PC-3 (cell line): ENCODE measurements at regions not wholly inside any gene's neighbourhood (a gene's known extent, or its start where the extent isn't known, plus 50 kb on each side); places are given as distances from the start of the nearest gene placed in this dataset.

Source experiments
- ATAC-seq: fragments of 200-7000 bp; cut with Tn5 transposase; 2 replicates; pipeline ENCODE4 v1.9.1; 2020; ENCODE audit warnings: mild to moderate bottlenecking, moderate library complexity
- BruUV-seq: library from RNA; stranded (reverse); fragments of 400-500 nt; replicated peaks from 2 replicates; lab custom pipeline; 2021; lab: Mats Ljungman, UMichigan
- CTCF ChIA-PET: fragments of 300-600 bp; sonication (Branson Sonifier 250); formaldehyde crosslinking; loops from one replicate; lab custom pipeline; 2022; ENCODE audit warnings: antibody characterized with exemption; lab: Charles Lee
- POLR2A ChIA-PET: fragments of 300-600 bp; sonication (Branson Sonifier 250); formaldehyde crosslinking; loops from one replicate; lab custom pipeline; 2022; ENCODE audit warnings: antibody characterized with exemption; ENCODE audit not compliant: unreplicated experiment; lab: Charles Lee
- DNase-seq: peaks from one replicate; pipeline ENCODE4 v3.0.0-alpha.2; 2015
- H2AFZ ChIP-seq: fragments of 300-600 bp; sonication (generic); 2 replicates; pipeline ENCODE4 v1.6.0; 2016; ENCODE audit warnings: antibody characterized with exemption, low read length
- H3F3A ChIP-seq: fragments of 300-600 bp; sonication (generic); one replicate; pipeline ENCODE4 v1.6.0; 2017; ENCODE audit warnings: antibody characterized with exemption, low read length, control low read depth, mild to moderate bottlenecking; ENCODE audit not compliant: unreplicated experiment
- H3K27ac ChIP-seq: fragments of 300-600 bp; sonication (generic); 2 replicates; pipeline ENCODE4 v1.5.1; 2016; ENCODE audit warnings: mild to moderate bottlenecking, low read length
- H3K27me3 ChIP-seq: fragments of 300-600 bp; sonication (generic); 2 replicates; pipeline ENCODE4 v1.6.1; 2016; ENCODE audit warnings: low read length, mixed read lengths
- H3K36me3 ChIP-seq: fragments of 300-600 bp; sonication (generic); 2 replicates; pipeline ENCODE4 v1.6.1; 2016; ENCODE audit warnings: low read depth, mixed run types, low read length, mixed read lengths
- H3K4me1 ChIP-seq: fragments of 300-600 bp; sonication (generic); 2 replicates; pipeline ENCODE4 v1.5.1; 2016; ENCODE audit warnings: low read length; ENCODE audit not compliant: insufficient read depth
- H3K4me2 ChIP-seq: fragments of 300-600 bp; sonication (generic); 2 replicates; pipeline ENCODE4 v1.6.0; 2016; ENCODE audit warnings: low read length
- H3K4me3 ChIP-seq: fragments of 300-600 bp; sonication (generic); 2 replicates; pipeline ENCODE4 v1.5.1; 2016; ENCODE audit warnings: mild to moderate bottlenecking, low read length, mixed read lengths
- H3K79me2 ChIP-seq: fragments of 300-600 bp; sonication (generic); 2 replicates; pipeline ENCODE4 v1.6.1; 2017; ENCODE audit warnings: low read length, mixed read lengths
- H3K9ac ChIP-seq: fragments of 300-600 bp; sonication (generic); 2 replicates; pipeline ENCODE4 v1.6.0; 2016; ENCODE audit warnings: mild to moderate bottlenecking, low read length
- H3K9me2 ChIP-seq: fragments of 300-600 bp; sonication (generic); replicated peaks from 2 replicates; pipeline ENCODE4 v1.6.1; 2016; ENCODE audit warnings: mixed run types, low read length, mixed read lengths
- H3K9me3 ChIP-seq: fragments of 300-600 bp; sonication (generic); 2 replicates; pipeline ENCODE4 v1.6.1; 2016; ENCODE audit warnings: low read length, mixed read lengths
- H4K20me1 ChIP-seq: fragments of 300-600 bp; sonication (generic); 2 replicates; pipeline ENCODE4 v1.6.1; 2016; ENCODE audit warnings: low read length, mixed read lengths
- CTCF ChIP-seq: fragments of 300-600 bp; sonication (generic); conservative IDR thresholded peaks from 2 replicates; pipeline ENCODE4 v1.5.1; 2017; ENCODE audit warnings: antibody characterized with exemption, low read depth, mild to moderate bottlenecking, low read length
- EZH2 ChIP-seq: fragments of 300-600 bp; sonication (generic); IDR thresholded peaks from one replicate; pipeline ENCODE4 v1.6.1; 2017; ENCODE audit warnings: antibody characterized with exemption, mild to moderate bottlenecking, low read length; ENCODE audit not compliant: unreplicated experiment
- EZH2phosphoT487 ChIP-seq: fragments of 300-600 bp; sonication (generic); IDR thresholded peaks from 2 replicates; pipeline ENCODE4 v1.6.1; 2018; ENCODE audit warnings: mild to moderate bottlenecking, antibody characterized with exemption, low read length, borderline replicate concordance
- intact Hi-C: fragments of 100-400 bp; cut with micrococcal nuclease; formaldehyde crosslinking; loops from 2 replicates; pipeline ENCODE4 v1.9.0; 2023

- DNase-seq = peak; percentile 68
- H3K4me1 ChIP-seq = no peaks in the 10 kb centered on the region; the same call in 1 of the 2 replicates
- no peaks in the 10 kb centered on the region for H4K20me1 ChIP-seq
- peak overlapping the region; percentile 77 for H2AFZ ChIP-seq
- peak; percentile 88 for TF ChIP-seq CTCF
- no peak for TF ChIP-seq EZH2phosphoT487
- no peaks in the 10 kb centered on the region for H3K9me2 ChIP-seq
- peaks cover 80% of the 10 kb centered on the region for H3K27me3 ChIP-seq
- peak overlapping the region; percentile 90 for H3K4me2 ChIP-seq
- no peaks in the 10 kb centered on the region for H3K36me3 ChIP-seq
- POLR2A ChIA-PET = no interaction called here
- BruUV-seq = no TSS peak
- no peaks in the 10 kb centered on the region for H3K79me2 ChIP-seq
- H3K9ac ChIP-seq = no peak overlapping the region
- ATAC-seq = peak; percentile 88
- H3F3A ChIP-seq = no peaks in the 10 kb centered on the region
- no peaks in the 10 kb centered on the region for H3K9me3 ChIP-seq
- CTCF ChIA-PET = interaction anchor here (0.6 to 2.5 kb wide), 4 partner anchors 15 to 840 kb away, joined by 3 to 39 read pairs (median 6); partner anchors contain the start of gene NSG2
- intact Hi-C loops = loop anchor here (1.0 to 10.0 kb wide), 4 partner anchors 266 to 1607 kb away; partner anchors contain the start of gene NSG2
- H3K4me3 ChIP-seq = peak overlapping the region; percentile 67
- H3K27ac ChIP-seq = no peak overlapping the region
Observed at GRCh38 chr5:174311531-174312269, 266.2 kb downstream of the NSG2 start.

DNA sequence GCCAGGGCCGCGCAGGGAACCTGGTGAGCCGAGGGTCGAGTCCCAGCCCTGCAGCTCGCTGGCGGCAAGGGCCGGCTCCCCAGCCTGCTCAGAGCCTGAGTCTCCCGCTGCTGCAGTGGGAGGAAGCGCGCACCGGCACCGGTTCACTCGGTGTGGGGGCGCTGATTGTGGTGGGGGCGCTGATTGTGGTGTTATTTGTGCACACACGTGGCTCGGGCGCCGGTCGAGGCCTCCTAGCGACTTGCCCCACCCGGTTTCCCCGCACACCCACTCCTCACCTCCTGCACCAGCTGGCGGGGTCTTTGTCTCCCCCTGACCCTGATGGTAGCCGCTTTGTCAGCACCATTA, 266.7 kb downstream of the NSG2 start:
- ATAC-seq (no peak), DNase-seq (no peak)
- no peaks in the 10 kb centered on the region for H3F3A ChIP-seq
- H3K9me2 ChIP-seq = no peaks in the 10 kb centered on the region
- peaks cover 75% of the 10 kb centered on the region for H3K27me3 ChIP-seq
- ChIA-PET POLR2A (no interaction called here), CTCF (interaction anchor here (0.6 to 2.5 kb wide), 4 partner anchors 15 to 840 kb away, joined by 3 to 39 read pairs (median 6); partner anchors contain the start of gene NSG2)
- no peaks in the 10 kb centered on the region for H3K79me2 ChIP-seq
- H3K9ac ChIP-seq = no peak overlapping the region
- H3K4me2 ChIP-seq = peak overlapping the region; percentile 90
- peak overlapping the region; percentile 77; the same call in 1 of the 2 replicates for H2AFZ ChIP-seq
- peak overlapping the region; percentile 67; the same call in 1 of the 2 replicates for H3K4me3 ChIP-seq
- no TSS peak for BruUV-seq
- TF ChIP-seq CTCF (peak; percentile 17; the same call in 1 of the 2 replicates), EZH2phosphoT487 (no peak), EZH2 (no peak)
- no peaks in the 10 kb centered on the region for H3K36me3 ChIP-seq
- no peaks in the 10 kb centered on the region for H4K20me1 ChIP-seq
- H3K4me1 ChIP-seq = no peaks in the 10 kb centered on the region; the same call in 1 of the 2 replicates
- intact Hi-C loops = loop anchor here (1.0 to 10.0 kb wide), 3 partner anchors 292 to 1607 kb away; no protein-coding TSS in a partner anchor
- H3K27ac ChIP-seq = no peak overlapping the region
- no peaks in the 10 kb centered on the region for H3K9me3 ChIP-seq

DNA sequence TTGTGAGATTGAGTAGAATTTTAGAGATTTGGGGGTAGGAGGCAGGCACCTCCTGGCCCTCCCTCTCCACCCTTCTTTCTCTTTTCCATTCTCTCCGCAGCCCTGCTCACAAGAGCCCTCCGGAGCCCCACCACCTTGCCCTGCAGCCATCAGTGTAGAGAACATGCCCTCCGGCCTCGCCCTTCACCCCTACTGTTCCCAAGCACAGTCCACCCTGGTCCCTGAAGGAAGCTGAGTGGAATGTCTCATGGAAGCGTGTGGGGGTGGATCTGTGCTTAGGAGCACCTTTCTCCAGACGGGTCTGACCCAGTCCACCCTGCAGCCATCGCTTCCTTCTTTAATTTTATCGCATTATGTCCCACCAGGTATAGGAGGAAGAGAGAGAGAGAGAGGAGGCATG, 267.1 kb downstream of the NSG2 start:
- Histone ChIP-seq H3F3A (no peaks in the 10 kb centered on the region), H3K79me2 (no peaks in the 10 kb centered on the region), H4K20me1 (no peaks in the 10 kb centered on the region), H3K36me3 (no peaks in the 10 kb centered on the region), H3K27ac (no peak overlapping the region), H3K27me3 (peaks cover 71% of the 10 kb centered on the region), H3K9ac (no peak overlapping the region), H3K4me3 (no peak overlapping the region), H2AFZ (no peak overlapping the region), H3K9me3 (no peaks in the 10 kb centered on the region), H3K4me1 (no peaks in the 10 kb centered on the region; the same call in 1 of the 2 replicates), H3K4me2 (no peak overlapping the region; the same call in 1 of the 2 replicates), H3K9me2 (no peaks in the 10 kb centered on the region)
- DNase-seq = no peak
- CTCF ChIA-PET = interaction anchor here (0.6 to 2.5 kb wide), 3 partner anchors 267 to 841 kb away, joined by 3 to 39 read pairs (median 9); partner anchors contain the start of gene NSG2
- TF ChIP-seq EZH2 (no peak), EZH2phosphoT487 (no peak), CTCF (no peak)
- no TSS peak for BruUV-seq
- no peak for ATAC-seq
- intact Hi-C loops = loop anchor here (1.0 to 10.0 kb wide), 3 partner anchors 292 to 1608 kb away; no protein-coding TSS in a partner anchor
- POLR2A ChIA-PET = no interaction called here
